GM23248 (cell line): ENCODE measurements at regions not wholly inside any gene's neighbourhood (a gene's known extent, or its start where the extent isn't known, plus 50 kb on each side); places are given as distances from the start of the nearest gene placed in this dataset.

Experiments used
- EZH2 ChIP-seq: fragments of 200-600 bp; sonication (generic); IDR thresholded peaks from 2 replicates; pipeline ENCODE4 v1.6.1; 2018; ENCODE audit warnings: antibody characterized with exemption, mild to moderate bottlenecking; ENCODE audit not compliant: insufficient read depth, poor library complexity, severe bottlenecking
- EZH2phosphoT487 ChIP-seq: fragments of 200-600 bp; sonication (generic); IDR thresholded peaks from 2 replicates; pipeline ENCODE4 v1.6.1; 2018; ENCODE audit warnings: antibody characterized with exemption, moderate library complexity, mild to moderate bottlenecking, low read depth; ENCODE audit not compliant: insufficient read depth

- TF ChIP-seq EZH2 (no peak), EZH2phosphoT487 (no peak)
Observed at GRCh38 chr3:88267847-88268246, 118.1 kb downstream of the C3orf38 start.
